ENCODE measurements at regions not wholly inside any gene's neighbourhood (a gene's known extent, or its start where the extent isn't known, plus 50 kb on each side); places are given as distances from the start of the nearest gene placed in this dataset.
"Not testable (repeated sequence)": the region's sequence is repeated elsewhere in the genome, so short reads cannot be mapped to it uniquely, and the experiment has no call there.

- H3K27ac Mint-ChIP-seq = no peak overlapping the region
- DNase-seq (no peak), ATAC-seq (no peak)
- peaks cover 35% of the 10 kb centered on the region for H3K4me1 Mint-ChIP-seq
- H3K27me3 Mint-ChIP-seq = peaks cover 2% of the 10 kb centered on the region
- H3K4me3 Mint-ChIP-seq = no peak overlapping the region
- H3K36me3 Mint-ChIP-seq (ENCODE audit: low read depth) = no peaks in the 10 kb centered on the region
- H3K9me3 Mint-ChIP-seq = peaks cover 10% of the 10 kb centered on the region
These were observed 1230.2 kb upstream of the ZEB2 start for GRCh38 chr2:145750144-145750543.

- Mint-ChIP-seq H3K27me3 (peaks cover 2% of the 10 kb centered on the region), H3K36me3 (ENCODE audit: low read depth) (no peaks in the 10 kb centered on the region), H3K4me3 (no peak overlapping the region), H3K4me1 (peaks cover 41% of the 10 kb centered on the region), H3K27ac (no peak overlapping the region), H3K9me3 (peaks cover 14% of the 10 kb centered on the region)
- no peak for ATAC-seq
- DNase-seq = no peak
These were observed 1229.6 kb upstream of the ZEB2 start for GRCh38 chr2:145749556-145749955.

- H3K4me1 Mint-ChIP-seq = peaks cover 45% of the 10 kb centered on the region
- DNase-seq (no peak), ATAC-seq (peak; percentile 48)
- H3K27ac Mint-ChIP-seq = no peak overlapping the region
- no peak overlapping the region for H3K4me3 Mint-ChIP-seq
- no peaks in the 10 kb centered on the region for H3K36me3 Mint-ChIP-seq (ENCODE audit: low read depth)
- peaks cover 14% of the 10 kb centered on the region for H3K9me3 Mint-ChIP-seq
- peaks cover 2% of the 10 kb centered on the region for H3K27me3 Mint-ChIP-seq
These were observed 1229.0 kb upstream of the ZEB2 start for GRCh38 chr2:145748927-145749326.

GRCh38 chr2:145747715-145748114, 1227.8 kb upstream of the ZEB2 start:
- H3K36me3 Mint-ChIP-seq (ENCODE audit: low read depth) = no peaks in the 10 kb centered on the region
- H3K4me1 Mint-ChIP-seq = peaks cover 56% of the 10 kb centered on the region
- no peak overlapping the region for H3K4me3 Mint-ChIP-seq
- DNase-seq (no peak), ATAC-seq (no peak)
- peaks cover 2% of the 10 kb centered on the region for H3K27me3 Mint-ChIP-seq
- peaks cover 14% of the 10 kb centered on the region for H3K9me3 Mint-ChIP-seq
- no peak overlapping the region for H3K27ac Mint-ChIP-seq

DNA sequence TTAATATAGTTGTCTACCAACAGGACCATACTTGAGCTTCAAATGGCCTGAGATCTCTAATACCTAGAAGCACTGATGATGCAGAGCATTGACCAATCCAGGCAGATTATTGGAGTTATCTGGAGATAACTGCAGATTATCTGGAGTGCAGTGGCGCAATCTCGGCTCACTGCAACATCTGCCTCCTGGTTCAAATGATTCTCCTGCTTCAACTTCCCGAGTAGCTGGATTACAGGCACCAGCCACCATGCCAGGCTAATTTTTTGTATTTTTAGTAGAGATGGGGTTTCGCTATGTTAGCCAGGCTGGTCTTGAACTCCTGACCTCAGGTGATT, 1225.4 kb upstream of the ZEB2 start:
- Mint-ChIP-seq H3K4me1 (peaks cover 44% of the 10 kb centered on the region), H3K9me3 (peaks cover 20% of the 10 kb centered on the region)
- H3K36me3 Mint-ChIP-seq (ENCODE audit: low read depth); ATAC-seq; H3K27ac Mint-ChIP-seq; DNase-seq; H3K4me3 Mint-ChIP-seq; H3K27me3 Mint-ChIP-seq: not testable (repeated sequence)

- H3K36me3 Mint-ChIP-seq (ENCODE audit: low read depth) = no peaks in the 10 kb centered on the region
- ATAC-seq (peak; percentile 82), DNase-seq (no peak)
- peak overlapping the region; percentile 37 for H3K4me3 Mint-ChIP-seq
- H3K27ac Mint-ChIP-seq = peak overlapping the region; percentile 93
- peaks cover 2% of the 10 kb centered on the region for H3K27me3 Mint-ChIP-seq
- H3K4me1 Mint-ChIP-seq = peaks cover 48% of the 10 kb centered on the region
- H3K9me3 Mint-ChIP-seq = peaks cover 25% of the 10 kb centered on the region
These were observed 1224.8 kb upstream of the ZEB2 start for GRCh38 chr2:145744541-145745386.

- H3K27me3 Mint-ChIP-seq = peaks cover 2% of the 10 kb centered on the region
- H3K4me1 Mint-ChIP-seq = peaks cover 45% of the 10 kb centered on the region
- no peak overlapping the region for H3K27ac Mint-ChIP-seq
- peaks cover 29% of the 10 kb centered on the region for H3K9me3 Mint-ChIP-seq
- DNase-seq (no peak), ATAC-seq (no peak)
- no peaks in the 10 kb centered on the region for H3K36me3 Mint-ChIP-seq (ENCODE audit: low read depth)
- no peak overlapping the region for H3K4me3 Mint-ChIP-seq
These were observed 1223.1 kb upstream of the ZEB2 start for GRCh38 chr2:145743011-145743410.

- no peak for ATAC-seq
- peaks cover 2% of the 10 kb centered on the region for H3K27me3 Mint-ChIP-seq
- H3K4me1 Mint-ChIP-seq = peaks cover 45% of the 10 kb centered on the region
- no peak overlapping the region for H3K4me3 Mint-ChIP-seq
- no peak overlapping the region for H3K27ac Mint-ChIP-seq
- DNase-seq = no peak
- no peaks in the 10 kb centered on the region for H3K36me3 Mint-ChIP-seq (ENCODE audit: low read depth)
- peaks cover 23% of the 10 kb centered on the region for H3K9me3 Mint-ChIP-seq
These were observed 1221.7 kb upstream of the ZEB2 start for GRCh38 chr2:145741636-145742035.

GRCh38 chr2:145741181-145741580, 1221.3 kb upstream of the ZEB2 start:
- Mint-ChIP-seq H3K36me3 (ENCODE audit: low read depth) (no peaks in the 10 kb centered on the region), H3K9me3 (peaks cover 21% of the 10 kb centered on the region), H3K4me3 (no peak overlapping the region), H3K4me1 (peaks cover 44% of the 10 kb centered on the region), H3K27me3 (no peaks in the 10 kb centered on the region), H3K27ac (peak overlapping the region; percentile 47)
- DNase-seq (no peak), ATAC-seq (no peak)

- H3K9me3 Mint-ChIP-seq = peaks cover 20% of the 10 kb centered on the region
- H3K36me3 Mint-ChIP-seq (ENCODE audit: low read depth) = no peaks in the 10 kb centered on the region
- H3K4me3 Mint-ChIP-seq = no peak overlapping the region
- ATAC-seq = peak; percentile 65
- H3K4me1 Mint-ChIP-seq = peaks cover 41% of the 10 kb centered on the region
- no peak for DNase-seq
- H3K27ac Mint-ChIP-seq = peak overlapping the region; percentile 71
- no peaks in the 10 kb centered on the region for H3K27me3 Mint-ChIP-seq
These were observed 1220.4 kb upstream of the ZEB2 start for GRCh38 chr2:145740302-145740701.

DNA sequence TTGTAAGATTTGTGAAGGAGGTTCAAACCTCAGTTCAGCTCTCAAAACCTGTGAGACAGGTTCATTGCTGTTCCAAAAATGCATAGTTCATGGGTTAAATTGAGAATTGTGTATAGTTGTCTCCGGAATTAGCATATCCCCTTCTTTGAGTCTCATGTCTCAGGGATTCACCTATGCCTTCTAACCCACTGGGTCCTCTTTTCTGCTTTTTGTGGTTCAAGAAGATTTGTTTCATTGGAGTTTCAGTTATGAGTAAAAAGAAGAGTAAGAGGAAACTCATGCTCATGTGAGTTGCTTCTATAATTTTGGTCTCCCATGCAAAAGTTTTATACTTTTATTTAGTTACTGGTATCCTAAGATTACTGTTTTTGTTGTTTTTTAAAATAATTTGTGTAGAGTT, 1219.8 kb upstream of the ZEB2 start:
- H3K27me3 Mint-ChIP-seq = no peaks in the 10 kb centered on the region
- ATAC-seq (no peak), DNase-seq (no peak)
- peaks cover 16% of the 10 kb centered on the region for H3K9me3 Mint-ChIP-seq
- H3K36me3 Mint-ChIP-seq (ENCODE audit: low read depth) = no peaks in the 10 kb centered on the region
- H3K4me1 Mint-ChIP-seq = peaks cover 35% of the 10 kb centered on the region
- no peak overlapping the region for H3K4me3 Mint-ChIP-seq
- peak overlapping the region; percentile 71 for H3K27ac Mint-ChIP-seq

- no peak overlapping the region for H3K27ac Mint-ChIP-seq
- H3K4me3 Mint-ChIP-seq = no peak overlapping the region
- H3K27me3 Mint-ChIP-seq = no peaks in the 10 kb centered on the region
- H3K4me1 Mint-ChIP-seq = peaks cover 19% of the 10 kb centered on the region
- DNase-seq = no peak
- H3K9me3 Mint-ChIP-seq = peaks cover 16% of the 10 kb centered on the region
- ATAC-seq = no peak
- no peaks in the 10 kb centered on the region for H3K36me3 Mint-ChIP-seq (ENCODE audit: low read depth)
These were observed 1217.0 kb upstream of the ZEB2 start for GRCh38 chr2:145736871-145737270.

GRCh38 chr2:145731467-145731866, 1211.5 kb upstream of the ZEB2 start:
- Mint-ChIP-seq H3K27me3 (peaks cover 1% of the 10 kb centered on the region), H3K9me3 (peaks cover 7% of the 10 kb centered on the region), H3K4me1 (no peaks in the 10 kb centered on the region), H3K4me3 (no peak overlapping the region), H3K36me3 (ENCODE audit: low read depth) (no peaks in the 10 kb centered on the region), H3K27ac (no peak overlapping the region)
- DNase-seq (no peak), ATAC-seq (no peak)

GRCh38 chr2:145729993-145730770, 1210.3 kb upstream of the ZEB2 start:
- no peak for ATAC-seq
- no peak overlapping the region for H3K27ac Mint-ChIP-seq
- no peak overlapping the region for H3K4me3 Mint-ChIP-seq
- H3K9me3 Mint-ChIP-seq = peaks cover 7% of the 10 kb centered on the region
- H3K36me3 Mint-ChIP-seq (ENCODE audit: low read depth) = no peaks in the 10 kb centered on the region
- no peaks in the 10 kb centered on the region for H3K4me1 Mint-ChIP-seq
- no peak for DNase-seq
- H3K27me3 Mint-ChIP-seq = peaks cover 1% of the 10 kb centered on the region

- Mint-ChIP-seq H3K4me1 (peaks cover 3% of the 10 kb centered on the region), H3K36me3 (ENCODE audit: low read depth) (no peaks in the 10 kb centered on the region), H3K27me3 (peaks cover 1% of the 10 kb centered on the region), H3K27ac (no peak overlapping the region), H3K4me3 (no peak overlapping the region), H3K9me3 (peaks cover 7% of the 10 kb centered on the region)
- ATAC-seq = no peak
- DNase-seq = no peak
These were observed 1209.6 kb upstream of the ZEB2 start for GRCh38 chr2:145729481-145729880.
